HUES48 (cell line): ENCODE measurements at regions not wholly inside any gene's neighbourhood (a gene's known extent, or its start where the extent isn't known, plus 50 kb on each side); places are given as distances from the start of the nearest gene placed in this dataset.

Experiments used
- H3K27ac ChIP-seq: one replicate; pipeline ENCODE4 v1.7.0; 2013; ENCODE audit warnings: low read depth, low read length, inconsistent platforms
- H3K27me3 ChIP-seq: 2 replicates; pipeline ENCODE4 v1.6.1; 2013; ENCODE audit warnings: mild to moderate bottlenecking, low read length; ENCODE audit not compliant: control insufficient read depth, insufficient read depth
- H3K36me3 ChIP-seq: 2 replicates; pipeline ENCODE4 v1.6.1; 2013; ENCODE audit warnings: low read length; ENCODE audit not compliant: control insufficient read depth, insufficient read depth
- H3K4me1 ChIP-seq: 2 replicates; pipeline ENCODE4 v1.6.1; 2013; ENCODE audit warnings: mild to moderate bottlenecking, low read length; ENCODE audit not compliant: control insufficient read depth, insufficient read depth
- H3K4me3 ChIP-seq: 2 replicates; pipeline ENCODE4 v1.5.1; 2013; ENCODE audit warnings: mild to moderate bottlenecking, low read depth, low read length
- H3K9ac ChIP-seq: 2 replicates; pipeline ENCODE4 v1.6.1; 2013; ENCODE audit warnings: mild to moderate bottlenecking, low read depth, low read length, moderate library complexity
- H3K9me3 ChIP-seq: 2 replicates; pipeline ENCODE4 v1.6.1; 2013; ENCODE audit warnings: low read length; ENCODE audit not compliant: control insufficient read depth, insufficient read depth

GRCh38 chr7:41201021-41201420, 501.9 kb downstream of the INHBA start:
- no peak overlapping the region for H3K4me3 ChIP-seq
- no peaks in the 10 kb centered on the region for H3K27me3 ChIP-seq
- H3K4me1 ChIP-seq, result no peaks in the 10 kb centered on the region
- no peaks in the 10 kb centered on the region for H3K36me3 ChIP-seq
- H3K27ac ChIP-seq, result no peak overlapping the region
- no peaks in the 10 kb centered on the region for H3K9me3 ChIP-seq
- H3K9ac ChIP-seq, result no peak overlapping the region

GRCh38 chr7:41199136-41199535, 503.8 kb downstream of the INHBA start:
- Histone ChIP-seq H3K27ac (no peak overlapping the region), H3K9ac (no peak overlapping the region), H3K9me3 (no peaks in the 10 kb centered on the region), H3K36me3 (no peaks in the 10 kb centered on the region), H3K27me3 (no peaks in the 10 kb centered on the region), H3K4me3 (no peak overlapping the region), H3K4me1 (no peaks in the 10 kb centered on the region)

GRCh38 chr7:41198502-41198901, 504.4 kb downstream of the INHBA start:
- Histone ChIP-seq H3K9me3 (no peaks in the 10 kb centered on the region), H3K27ac (no peak overlapping the region), H3K9ac (no peak overlapping the region), H3K4me1 (no peaks in the 10 kb centered on the region), H3K27me3 (no peaks in the 10 kb centered on the region), H3K4me3 (no peak overlapping the region), H3K36me3 (no peaks in the 10 kb centered on the region)

GRCh38 chr7:41197769-41198168, 505.1 kb downstream of the INHBA start:
- Histone ChIP-seq H3K27me3 (no peaks in the 10 kb centered on the region), H3K27ac (no peak overlapping the region), H3K36me3 (no peaks in the 10 kb centered on the region), H3K9ac (no peak overlapping the region), H3K9me3 (no peaks in the 10 kb centered on the region), H3K4me1 (no peaks in the 10 kb centered on the region), H3K4me3 (no peak overlapping the region)

GRCh38 chr7:41193738-41194282, 509.1 kb downstream of the INHBA start:
- no peak overlapping the region for H3K9ac ChIP-seq
- H3K36me3 ChIP-seq, result no peaks in the 10 kb centered on the region
- H3K9me3 ChIP-seq, result no peaks in the 10 kb centered on the region
- no peak overlapping the region for H3K4me3 ChIP-seq
- H3K27me3 ChIP-seq, result no peaks in the 10 kb centered on the region
- H3K4me1 ChIP-seq, result no peaks in the 10 kb centered on the region
- no peak overlapping the region for H3K27ac ChIP-seq

GRCh38 chr7:41190581-41190980, 512.3 kb downstream of the INHBA start:
- H3K4me1 ChIP-seq, result 0 out of 2 replicates have a peak, but pooled peaks cover 4% of the 10 kb centered on the region
- H3K9me3 ChIP-seq, result no peaks in the 10 kb centered on the region
- H3K9ac ChIP-seq, result no peak overlapping the region
- H3K4me3 ChIP-seq, result no peak overlapping the region
- H3K27ac ChIP-seq, result no peak overlapping the region
- H3K27me3 ChIP-seq, result no peaks in the 10 kb centered on the region
- H3K36me3 ChIP-seq, result no peaks in the 10 kb centered on the region

GRCh38 chr7:41189866-41190265, 513.0 kb downstream of the INHBA start:
- Histone ChIP-seq H3K9ac (no peak overlapping the region), H3K4me1 (0 out of 2 replicates have a peak, but pooled peaks cover 4% of the 10 kb centered on the region), H3K27ac (no peak overlapping the region), H3K27me3 (no peaks in the 10 kb centered on the region), H3K9me3 (no peaks in the 10 kb centered on the region), H3K36me3 (no peaks in the 10 kb centered on the region), H3K4me3 (no peak overlapping the region)

GRCh38 chr7:41188163-41189130, 514.4 kb downstream of the INHBA start:
- Histone ChIP-seq H3K27me3 (no peaks in the 10 kb centered on the region), H3K9ac (no peak overlapping the region), H3K9me3 (no peaks in the 10 kb centered on the region), H3K4me1 (0 out of 2 replicates have a peak, but pooled peaks cover 4% of the 10 kb centered on the region), H3K36me3 (no peaks in the 10 kb centered on the region), H3K27ac (no peak overlapping the region), H3K4me3 (no peak overlapping the region)

GRCh38 chr7:41187322-41187721, 515.6 kb downstream of the INHBA start:
- Histone ChIP-seq H3K27me3 (no peaks in the 10 kb centered on the region), H3K27ac (no peak overlapping the region), H3K4me1 (0 out of 2 replicates have a peak, but pooled peaks cover 4% of the 10 kb centered on the region), H3K36me3 (no peaks in the 10 kb centered on the region), H3K9ac (no peak overlapping the region), H3K4me3 (no peak overlapping the region), H3K9me3 (no peaks in the 10 kb centered on the region)

GRCh38 chr7:41185851-41186250, 517.0 kb downstream of the INHBA start:
- no peak overlapping the region for H3K9ac ChIP-seq
- no peak overlapping the region for H3K27ac ChIP-seq
- H3K36me3 ChIP-seq, result no peaks in the 10 kb centered on the region
- H3K4me3 ChIP-seq, result no peak overlapping the region
- H3K9me3 ChIP-seq, result no peaks in the 10 kb centered on the region
- no peaks in the 10 kb centered on the region for H3K27me3 ChIP-seq
- 0 out of 2 replicates have a peak, but pooled peaks cover 4% of the 10 kb centered on the region for H3K4me1 ChIP-seq

- H3K4me3 ChIP-seq, result no peak overlapping the region
- no peaks in the 10 kb centered on the region for H3K9me3 ChIP-seq
- H3K27ac ChIP-seq, result no peak overlapping the region
- no peak overlapping the region for H3K9ac ChIP-seq
- H3K27me3 ChIP-seq, result no peaks in the 10 kb centered on the region
- H3K36me3 ChIP-seq, result no peaks in the 10 kb centered on the region
- peaks cover 4% of the 10 kb centered on the region; the same call in 1 of the 2 replicates for H3K4me1 ChIP-seq
Observed at GRCh38 chr7:41183741-41184140, 519.1 kb downstream of the INHBA start.
